Sigmoid colon (tissue), 6 donors: ENCODE measurements at regions not wholly inside any gene's neighbourhood (a gene's known extent, or its start where the extent isn't known, plus 50 kb on each side); places are given as distances from the start of the nearest gene placed in this dataset.
A peak's percentile ranks its signal among the peaks of the same experiment; 100 is the strongest.

Experiments
- DNase-seq: peaks from one replicate; pipeline ENCODE4 v3.0.0-alpha.2; 2019
- H3K27ac ChIP-seq, 4 donors: fragments of 200-600 bp; sonication (generic); one replicate each; pipeline ENCODE4 v1.5.1; 2016 to 2019; ENCODE audit warnings: mild to moderate bottlenecking in 1 of 4
- H3K27me3 ChIP-seq, 3 donors: fragments of 200-600 bp; sonication (generic); one replicate each; pipeline ENCODE4 v1.5.1; 2019; ENCODE audit warnings: mild to moderate bottlenecking in 1 of 3
- H3K36me3 ChIP-seq, 4 donors: fragments of 200-600 bp; sonication (generic); one replicate each; pipeline ENCODE4 v1.5.1; 2016 to 2019
- H3K4me1 ChIP-seq, 4 donors: fragments of 200-600 bp; sonication (generic); one replicate each; pipeline ENCODE4 v1.5.1; 2017 to 2019
- H3K4me3 ChIP-seq, 4 donors: fragments of 200-600 bp; sonication (generic); one replicate each; pipeline ENCODE4 v1.5.1; 2017 to 2019; ENCODE audit warnings: mild to moderate bottlenecking in 2 of 4, moderate library complexity in 1 of 4
- H3K9me3 ChIP-seq, 4 donors: fragments of 200-600 bp in 3 of 4; sonication (generic) in 3 of 4; one replicate each; pipeline versions ENCODE4 v1.5.1 to v1.6.1; 2013 to 2019
- EP300 ChIP-seq, 4 donors: sonication (generic); formaldehyde crosslinking; IDR thresholded peaks; one replicate each; pipeline ENCODE4 v1.6.1; 2017; ENCODE audit warnings: antibody characterized with exemption in 4 of 4
- POLR2A ChIP-seq, 2 donors: fragments of 450-650 bp; IDR thresholded peaks; one replicate each; pipeline ENCODE4 v1.6.1; 2016; ENCODE audit warnings: antibody characterized with exemption in 2 of 2, mild to moderate bottlenecking in 2 of 2, moderate library complexity in 2 of 2
- POLR2AphosphoS5 ChIP-seq, 4 donors: sonication (generic); formaldehyde crosslinking; IDR thresholded peaks; one replicate each; pipeline ENCODE4 v1.6.1; 2017; ENCODE audit warnings: antibody characterized with exemption in 4 of 4
- WGBS, 2 donors: extraction: QIAGEN DNeasy Blood & Tissue Kit; methylation state at CpG; one replicate each; pipeline ENCODE4 v1.1.7; 2013; 5-methylcytosine and 5-hydroxymethylcytosine counted together
- intact Hi-C: fragments of 100-400 bp; cut with DNase I; formaldehyde crosslinking; loops from one replicate; pipeline ENCODE4 v1.15.1; 2023
- TF ChIP-seq, protein P1 (sequence below), 4 experiments: fragments of 450-650 bp in 3 of 4; fragments of 200-600 bp in 1 of 4; IDR thresholded peaks; one replicate each; pipeline ENCODE4 v1.5.1; 2016 to 2019; ENCODE audit warnings: antibody characterized with exemption in 4 of 4, mild to moderate bottlenecking in 3 of 4, moderate library complexity in 2 of 4
- donor health status: healthy with polysubstance abuse.
- donor health status: healthy.

DNA sequence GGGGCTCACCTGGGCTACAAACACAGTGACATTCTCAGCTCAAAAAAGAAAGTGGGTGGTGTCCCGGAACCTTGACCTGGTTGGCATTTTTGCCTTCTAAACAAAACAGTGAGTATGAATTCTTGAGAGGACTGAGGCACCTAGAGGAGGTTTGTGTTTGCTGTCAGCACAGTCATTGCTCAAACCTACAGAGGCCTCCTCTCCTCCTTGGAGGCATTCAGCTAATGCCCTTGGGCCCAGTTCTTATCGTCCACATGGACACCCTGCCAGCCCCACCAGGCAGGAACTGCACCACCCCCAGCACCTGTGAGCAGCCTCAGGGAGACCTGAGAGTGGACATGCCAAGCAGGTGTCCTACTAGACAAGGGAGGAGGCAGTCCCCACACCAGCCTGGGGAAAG, 156.7 kb downstream of the SYK start:
- H3K4me1 ChIP-seq, result no peaks in the 10 kb centered on the region
- H3K9me3 ChIP-seq, result no peaks in the 10 kb centered on the region
- no peak for DNase-seq
- H3K27ac ChIP-seq, result no peak overlapping the region
- intact Hi-C loops, result no loop called here
- H3K4me3 ChIP-seq, result no peak overlapping the region
- 28 to 73% methylated on average over 2 of the region's 2 CpGs for WGBS, 2 donors
- TF ChIP-seq, protein P1, sequence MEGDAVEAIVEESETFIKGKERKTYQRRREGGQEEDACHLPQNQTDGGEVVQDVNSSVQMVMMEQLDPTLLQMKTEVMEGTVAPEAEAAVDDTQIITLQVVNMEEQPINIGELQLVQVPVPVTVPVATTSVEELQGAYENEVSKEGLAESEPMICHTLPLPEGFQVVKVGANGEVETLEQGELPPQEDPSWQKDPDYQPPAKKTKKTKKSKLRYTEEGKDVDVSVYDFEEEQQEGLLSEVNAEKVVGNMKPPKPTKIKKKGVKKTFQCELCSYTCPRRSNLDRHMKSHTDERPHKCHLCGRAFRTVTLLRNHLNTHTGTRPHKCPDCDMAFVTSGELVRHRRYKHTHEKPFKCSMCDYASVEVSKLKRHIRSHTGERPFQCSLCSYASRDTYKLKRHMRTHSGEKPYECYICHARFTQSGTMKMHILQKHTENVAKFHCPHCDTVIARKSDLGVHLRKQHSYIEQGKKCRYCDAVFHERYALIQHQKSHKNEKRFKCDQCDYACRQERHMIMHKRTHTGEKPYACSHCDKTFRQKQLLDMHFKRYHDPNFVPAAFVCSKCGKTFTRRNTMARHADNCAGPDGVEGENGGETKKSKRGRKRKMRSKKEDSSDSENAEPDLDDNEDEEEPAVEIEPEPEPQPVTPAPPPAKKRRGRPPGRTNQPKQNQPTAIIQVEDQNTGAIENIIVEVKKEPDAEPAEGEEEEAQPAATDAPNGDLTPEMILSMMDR (IDR thresholded peaks at IDR 0.05), result no peak
- no peak for TF ChIP-seq POLR2AphosphoS5 (IDR thresholded peaks at IDR 0.05)
- no peaks in the 10 kb centered on the region for H3K27me3 ChIP-seq
- H3K36me3 ChIP-seq, result no peaks in the 10 kb centered on the region

DNA sequence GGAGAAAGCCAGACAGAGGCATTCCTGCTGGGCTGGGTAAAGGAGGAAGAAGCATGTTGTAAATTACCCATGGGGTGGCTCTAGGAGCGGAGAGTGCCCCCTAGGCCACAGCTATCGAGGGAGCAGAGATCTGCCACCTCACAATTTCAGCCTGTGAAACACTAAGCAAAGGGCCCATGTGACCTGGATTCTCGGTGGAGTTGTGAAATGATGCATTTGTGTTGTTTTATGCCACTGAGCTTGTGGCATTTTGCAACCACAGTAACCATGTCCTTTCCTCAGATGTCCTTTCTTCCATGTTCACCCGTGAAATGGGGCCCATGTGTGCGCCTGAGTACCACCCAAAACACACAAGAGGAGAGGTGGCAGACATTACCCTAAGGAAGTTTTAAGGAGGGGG, 159.3 kb downstream of the SYK start:
- no peak for DNase-seq
- no peaks in the 10 kb centered on the region for H3K36me3 ChIP-seq
- no peaks in the 10 kb centered on the region for H3K27me3 ChIP-seq
- no peak overlapping the region for H3K27ac ChIP-seq
- TF ChIP-seq, protein P1 (IDR thresholded peaks at IDR 0.05), result no peak
- no peak for TF ChIP-seq POLR2A (IDR thresholded peaks at IDR 0.05)
- TF ChIP-seq POLR2AphosphoS5 (IDR thresholded peaks at IDR 0.05), result no peak
- intact Hi-C loops, result loop anchor here (5.0 kb wide), 1 partner anchor 39 kb away; no protein-coding TSS in a partner anchor
- H3K4me3 ChIP-seq, result no peak overlapping the region
- no peaks in the 10 kb centered on the region for H3K9me3 ChIP-seq
- peaks cover 0 to 3% (median 0%) of the 10 kb centered on the region in 4 donors for H3K4me1 ChIP-seq
- WGBS, 2 donors, result 68 to 76% methylated on average over 5 of the region's 5 CpGs

DNA sequence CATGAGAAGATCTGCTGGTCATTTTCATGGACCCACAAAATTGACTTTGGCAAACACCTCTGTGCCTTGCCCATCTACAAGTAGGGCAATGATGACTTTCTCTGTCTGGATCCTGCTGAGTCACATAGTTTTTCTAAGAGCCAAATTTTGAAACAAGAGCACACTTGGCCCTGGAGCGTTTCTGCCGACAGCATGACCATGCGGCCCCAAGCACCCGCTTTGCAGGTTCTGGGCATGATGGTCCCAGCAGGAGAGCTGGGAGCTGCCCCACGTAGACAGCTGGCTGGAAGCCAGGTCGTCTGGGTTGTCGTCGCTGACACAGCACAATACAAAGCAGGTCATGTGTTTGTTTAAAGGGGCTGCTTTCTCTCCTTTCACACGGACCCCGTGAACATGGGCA, 159.8 kb downstream of the SYK start:
- WGBS, 2 donors, result 75 to 77% methylated on average over 10 of the region's 10 CpGs
- H3K4me3 ChIP-seq, result no peak overlapping the region
- no peak overlapping the region for H3K27ac ChIP-seq
- no peaks in the 10 kb centered on the region for H3K36me3 ChIP-seq
- intact Hi-C loops, result loop anchor here (5.0 kb wide), 1 partner anchor 39 kb away; no protein-coding TSS in a partner anchor
- H3K4me1 ChIP-seq, result peaks cover 0 to 3% (median 0%) of the 10 kb centered on the region in 4 donors
- H3K27me3 ChIP-seq, result no peaks in the 10 kb centered on the region
- TF ChIP-seq, protein P1 (IDR thresholded peaks at IDR 0.05), result no peak
- no peak for TF ChIP-seq POLR2AphosphoS5 (IDR thresholded peaks at IDR 0.05)
- TF ChIP-seq EP300 (IDR thresholded peaks at IDR 0.05), result no peak
- DNase-seq, result no peak
- no peaks in the 10 kb centered on the region for H3K9me3 ChIP-seq

DNA sequence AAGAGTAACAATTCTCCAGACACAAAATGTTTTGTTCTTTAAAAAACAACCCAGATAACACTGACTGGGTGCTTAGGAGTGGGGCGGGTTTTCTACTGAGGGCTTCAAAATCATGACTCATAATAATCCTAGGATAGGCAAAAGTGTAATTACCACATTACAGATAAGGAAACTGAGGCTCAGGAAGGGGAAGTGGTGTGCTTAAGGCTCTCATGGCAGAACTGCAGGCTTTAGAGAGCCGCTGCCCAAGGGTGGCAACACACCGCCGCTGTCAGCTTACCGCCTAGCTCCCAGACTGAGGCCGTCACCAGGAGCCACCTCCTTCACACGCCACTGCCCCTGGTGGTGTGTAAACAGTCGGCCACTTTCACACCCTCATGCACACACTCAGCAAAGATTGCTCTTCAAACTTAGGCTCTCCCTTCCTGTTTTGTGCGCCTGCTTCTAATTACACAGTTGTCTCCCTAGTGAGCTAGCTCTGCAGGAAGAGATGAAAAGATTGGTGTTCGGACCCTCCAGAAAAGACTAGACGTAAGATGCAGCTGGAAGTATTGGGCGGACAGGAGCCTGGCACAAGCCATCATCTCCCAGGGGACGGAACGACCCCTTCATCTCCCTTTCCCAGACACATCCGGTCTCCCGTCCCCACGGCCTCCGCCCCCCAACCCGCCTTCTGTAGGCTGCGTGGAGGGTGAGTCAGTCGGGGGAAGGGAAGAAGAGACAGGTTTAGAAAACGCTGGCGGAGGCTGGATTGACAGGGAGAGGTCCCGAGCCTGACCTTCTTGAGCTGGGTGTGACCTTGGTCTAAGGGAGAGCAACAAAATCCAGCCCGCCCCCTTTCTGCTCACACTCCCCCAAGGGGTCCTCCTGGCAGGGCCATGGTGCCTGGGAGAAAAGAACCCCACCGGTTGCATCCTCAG, 162.7 kb downstream of the SYK start:
- TF ChIP-seq POLR2A (IDR thresholded peaks at IDR 0.05), result no peak
- TF ChIP-seq, protein P1 (IDR thresholded peaks at IDR 0.05), result peak in 1 of 4 experiments; percentile 11
- 54 to 55% methylated on average over 26 of the region's 26 CpGs for WGBS, 2 donors
- H3K27ac ChIP-seq, result peak overlapping the region in 3 of 4 donors; percentile 39 to 81 (median 67)
- H3K4me3 ChIP-seq, result peak overlapping the region; percentile 26 to 43 (median 36)
- peaks cover 0 to 3% (median 0%) of the 10 kb centered on the region in 4 donors for H3K4me1 ChIP-seq
- no peaks in the 10 kb centered on the region for H3K36me3 ChIP-seq
- intact Hi-C loops, result loop anchor here (5.0 kb wide), 1 partner anchor 42 kb away; no protein-coding TSS in a partner anchor
- H3K27me3 ChIP-seq, result no peaks in the 10 kb centered on the region
- H3K9me3 ChIP-seq, result no peaks in the 10 kb centered on the region
- no peak for DNase-seq
